Osteoblast (primary cell): ENCODE measurements at regions not wholly inside any gene's neighbourhood (a gene's known extent, or its start where the extent isn't known, plus 50 kb on each side); places are given as distances from the start of the nearest gene placed in this dataset.

Experiments
- DNase-seq: peaks from one replicate; pipeline ENCODE4 v3.0.0; 2011; ENCODE audit warnings: low spot score, mixed read lengths; ENCODE audit not compliant: insufficient read length; ENCODE audit errors: missing footprints
- H2AFZ ChIP-seq: 2 replicates; pipeline ENCODE4 v1.6.0; 2011; ENCODE audit warnings: mild to moderate bottlenecking, low read length
- H3K27ac ChIP-seq: 2 replicates; pipeline ENCODE4 v1.5.1; 2011; ENCODE audit warnings: mild to moderate bottlenecking, low read depth, low read length, moderate library complexity
- H3K27me3 ChIP-seq: 2 replicates; pipeline ENCODE4 v1.6.0; 2012; ENCODE audit warnings: mild to moderate bottlenecking, control low read depth, inconsistent platforms, low read length, moderate library complexity; ENCODE audit not compliant: insufficient read depth
- H3K36me3 ChIP-seq: 2 replicates; pipeline ENCODE4 v1.5.1; 2011; ENCODE audit warnings: mild to moderate bottlenecking, low read length, control low read depth, moderate library complexity; ENCODE audit not compliant: insufficient read depth
- H3K4me1 ChIP-seq: 2 replicates; pipeline ENCODE4 v1.5.1; 2011; ENCODE audit warnings: mild to moderate bottlenecking, low read length, control low read depth, moderate library complexity; ENCODE audit not compliant: insufficient read depth
- H3K4me2 ChIP-seq: 2 replicates; pipeline ENCODE4 v1.6.0; 2011; ENCODE audit warnings: mild to moderate bottlenecking, low read length; ENCODE audit not compliant: insufficient read depth
- H3K4me3 ChIP-seq: fragments of 200-600 bp; sonication (generic); 3 replicates; pipeline ENCODE4 v1.5.1; 2012; ENCODE audit warnings: mild to moderate bottlenecking, low read length, inconsistent platforms; ENCODE audit not compliant: insufficient read depth
- H3K79me2 ChIP-seq: 2 replicates; pipeline ENCODE4 v1.6.0; 2012; ENCODE audit warnings: mild to moderate bottlenecking, low read length, control low read depth, inconsistent platforms; ENCODE audit not compliant: insufficient read depth
- H3K9me3 ChIP-seq: 2 replicates; pipeline ENCODE4 v1.5.1; 2011; ENCODE audit warnings: low read depth, low read length, control low read depth
- H4K20me1 ChIP-seq: 2 replicates; pipeline ENCODE4 v1.6.0; 2012; ENCODE audit warnings: mild to moderate bottlenecking, low read length, control low read depth; ENCODE audit not compliant: insufficient read depth
- TF ChIP-seq, protein P1 (sequence below): IDR thresholded peaks from 2 replicates; pipeline ENCODE4 v1.5.1; 2011; ENCODE audit warnings: mild to moderate bottlenecking, low read depth, low read length, moderate library complexity; ENCODE audit errors: extremely low read depth

DNA sequence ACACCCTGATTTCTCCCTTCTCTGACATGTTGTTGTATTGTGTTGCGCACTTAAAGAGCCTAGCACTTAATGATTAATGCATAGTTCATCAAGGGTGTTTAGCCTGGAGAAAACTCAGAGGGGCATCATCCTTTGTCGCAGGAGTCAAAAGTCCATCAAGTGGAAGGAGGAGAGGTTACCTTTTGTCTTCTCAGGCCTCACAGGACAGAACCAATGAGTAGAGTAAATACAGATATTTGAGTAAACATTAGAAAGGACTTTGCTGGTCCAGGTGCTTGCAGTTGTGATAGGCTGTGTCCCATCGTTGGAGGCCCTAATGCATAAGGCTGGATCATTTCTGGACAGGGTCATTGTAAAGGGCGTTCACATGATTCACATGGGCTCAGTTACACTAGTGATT lies 430.9 kb downstream of the PCNX1 start:
- no peaks in the 10 kb centered on the region for H3K9me3 ChIP-seq
- no peak overlapping the region for H3K4me2 ChIP-seq
- no peaks in the 10 kb centered on the region for H3K27me3 ChIP-seq
- no peaks in the 10 kb centered on the region for H3K36me3 ChIP-seq
- H3K4me1 ChIP-seq = no peaks in the 10 kb centered on the region
- no peak overlapping the region for H2AFZ ChIP-seq
- peaks cover 54% of the 10 kb centered on the region for H4K20me1 ChIP-seq
- TF ChIP-seq, protein P1, sequence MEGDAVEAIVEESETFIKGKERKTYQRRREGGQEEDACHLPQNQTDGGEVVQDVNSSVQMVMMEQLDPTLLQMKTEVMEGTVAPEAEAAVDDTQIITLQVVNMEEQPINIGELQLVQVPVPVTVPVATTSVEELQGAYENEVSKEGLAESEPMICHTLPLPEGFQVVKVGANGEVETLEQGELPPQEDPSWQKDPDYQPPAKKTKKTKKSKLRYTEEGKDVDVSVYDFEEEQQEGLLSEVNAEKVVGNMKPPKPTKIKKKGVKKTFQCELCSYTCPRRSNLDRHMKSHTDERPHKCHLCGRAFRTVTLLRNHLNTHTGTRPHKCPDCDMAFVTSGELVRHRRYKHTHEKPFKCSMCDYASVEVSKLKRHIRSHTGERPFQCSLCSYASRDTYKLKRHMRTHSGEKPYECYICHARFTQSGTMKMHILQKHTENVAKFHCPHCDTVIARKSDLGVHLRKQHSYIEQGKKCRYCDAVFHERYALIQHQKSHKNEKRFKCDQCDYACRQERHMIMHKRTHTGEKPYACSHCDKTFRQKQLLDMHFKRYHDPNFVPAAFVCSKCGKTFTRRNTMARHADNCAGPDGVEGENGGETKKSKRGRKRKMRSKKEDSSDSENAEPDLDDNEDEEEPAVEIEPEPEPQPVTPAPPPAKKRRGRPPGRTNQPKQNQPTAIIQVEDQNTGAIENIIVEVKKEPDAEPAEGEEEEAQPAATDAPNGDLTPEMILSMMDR = no peak
- H3K4me3 ChIP-seq = no peak overlapping the region
- no peak overlapping the region for H3K27ac ChIP-seq
- DNase-seq = no peak
- H3K79me2 ChIP-seq = peaks cover 99% of the 10 kb centered on the region

DNA sequence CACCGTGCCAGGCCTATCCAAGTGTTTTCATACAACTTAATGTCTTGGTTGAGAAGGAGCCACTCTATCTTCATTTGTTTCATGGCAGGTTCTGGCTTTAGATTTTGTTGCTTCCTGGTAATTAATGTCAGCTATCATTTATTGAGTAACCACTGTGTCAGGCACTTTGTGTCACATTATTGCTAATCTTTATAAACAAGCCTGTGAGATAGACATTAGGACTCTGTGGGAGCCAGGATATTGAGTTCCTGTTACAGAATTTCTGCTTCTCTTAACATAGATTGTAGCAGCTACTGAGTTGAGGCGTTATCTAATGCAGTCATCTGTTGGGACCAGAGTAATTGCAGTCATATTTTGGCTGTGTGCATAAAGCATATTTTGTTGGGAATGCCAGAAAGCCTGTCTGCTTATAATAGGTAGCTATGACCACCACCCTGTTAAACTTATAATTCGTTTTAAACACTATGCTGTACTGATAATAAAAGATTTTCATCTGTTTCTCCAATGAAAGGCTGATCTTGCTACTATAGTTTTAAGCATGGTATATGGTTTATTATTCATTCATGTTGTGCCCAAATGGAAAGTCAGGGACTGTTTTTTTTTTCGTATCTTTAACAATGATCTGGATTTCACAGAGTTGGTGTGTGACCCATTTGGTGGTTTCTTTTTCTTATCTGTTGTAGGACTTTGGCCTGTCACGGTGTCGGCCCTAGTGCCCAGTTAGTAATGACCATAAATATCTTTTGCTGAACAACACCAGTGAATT lies 432.6 kb downstream of the PCNX1 start:
- no peak overlapping the region for H2AFZ ChIP-seq
- no peaks in the 10 kb centered on the region for H3K27me3 ChIP-seq
- H3K9me3 ChIP-seq = no peaks in the 10 kb centered on the region
- H3K79me2 ChIP-seq = peaks cover 99% of the 10 kb centered on the region
- H3K27ac ChIP-seq = no peak overlapping the region
- TF ChIP-seq, protein P1 = no peak
- H3K4me3 ChIP-seq = no peak overlapping the region
- no peak overlapping the region for H3K4me2 ChIP-seq
- H3K4me1 ChIP-seq = no peaks in the 10 kb centered on the region
- no peak for DNase-seq
- H3K36me3 ChIP-seq = no peaks in the 10 kb centered on the region
- peaks cover 43% of the 10 kb centered on the region for H4K20me1 ChIP-seq

DNA sequence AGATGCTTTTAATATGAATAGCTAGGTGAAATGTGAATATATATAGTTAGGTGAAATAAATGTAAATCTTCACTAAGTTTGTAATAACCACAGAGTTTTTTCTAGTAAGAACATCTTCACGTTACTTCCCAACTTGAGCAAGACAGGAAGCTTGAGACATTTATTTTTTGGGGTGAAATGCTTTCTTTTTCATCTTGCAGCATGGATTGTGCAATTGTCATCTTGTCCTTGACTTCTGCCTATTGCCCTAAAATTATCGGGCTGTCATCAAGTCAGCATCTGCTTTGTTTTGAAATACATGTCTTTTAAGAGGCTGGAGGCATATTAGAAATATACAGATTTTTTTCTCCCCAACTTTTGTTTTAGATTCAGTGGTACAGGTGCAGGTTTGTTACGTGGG lies 433.9 kb downstream of the PCNX1 start:
- peaks cover 96% of the 10 kb centered on the region for H3K79me2 ChIP-seq
- no peak for DNase-seq
- TF ChIP-seq, protein P1 = no peak
- no peak overlapping the region for H3K4me2 ChIP-seq
- no peaks in the 10 kb centered on the region for H3K27me3 ChIP-seq
- no peaks in the 10 kb centered on the region for H3K9me3 ChIP-seq
- peaks cover 41% of the 10 kb centered on the region for H4K20me1 ChIP-seq
- H3K27ac ChIP-seq = no peak overlapping the region
- H3K4me1 ChIP-seq = no peaks in the 10 kb centered on the region
- H2AFZ ChIP-seq = no peak overlapping the region
- no peak overlapping the region for H3K4me3 ChIP-seq
- H3K36me3 ChIP-seq = no peaks in the 10 kb centered on the region

DNA sequence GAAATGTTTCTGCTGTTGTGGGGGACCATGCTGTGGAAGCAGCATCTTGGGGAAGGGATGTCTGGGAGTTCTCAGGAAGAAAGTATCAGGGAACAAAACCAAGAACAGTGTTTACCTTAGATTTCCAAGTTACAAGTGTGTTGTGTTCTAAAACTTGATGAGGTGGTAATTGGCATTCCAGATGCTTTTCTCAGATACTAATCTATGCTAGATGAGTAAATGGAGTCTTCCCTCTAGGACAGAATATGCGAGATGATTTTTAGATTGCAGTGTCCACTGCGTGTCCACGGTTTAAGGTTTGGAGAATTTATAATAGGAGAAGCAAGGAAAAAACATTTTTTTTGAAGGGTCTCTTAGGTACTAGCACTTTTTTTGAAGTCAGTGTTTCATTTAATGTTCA lies 436.5 kb downstream of the PCNX1 start:
- TF ChIP-seq, protein P1 = no peak
- H3K27me3 ChIP-seq = no peaks in the 10 kb centered on the region
- H3K4me1 ChIP-seq = no peaks in the 10 kb centered on the region
- no peak for DNase-seq
- peaks cover 37% of the 10 kb centered on the region for H4K20me1 ChIP-seq
- no peak overlapping the region for H3K4me2 ChIP-seq
- no peak overlapping the region for H3K4me3 ChIP-seq
- no peak overlapping the region for H3K27ac ChIP-seq
- H3K79me2 ChIP-seq = peaks cover 97% of the 10 kb centered on the region
- H2AFZ ChIP-seq = no peak overlapping the region
- no peaks in the 10 kb centered on the region for H3K9me3 ChIP-seq
- no peaks in the 10 kb centered on the region for H3K36me3 ChIP-seq
